GM19238 (cell line): ENCODE measurements at regions not wholly inside any gene's neighbourhood (a gene's known extent, or its start where the extent isn't known, plus 50 kb on each side); places are given as distances from the start of the nearest gene placed in this dataset.

Experiments
- DNase-seq: peaks from one replicate; pipeline ENCODE4 v3.0.0; 2011; ENCODE audit warnings: low spot score; ENCODE audit not compliant: insufficient read length

- no peak for DNase-seq
Observed at GRCh38 chr9:14399756-14400657, 86.1 kb upstream of the NFIB start.

DNA sequence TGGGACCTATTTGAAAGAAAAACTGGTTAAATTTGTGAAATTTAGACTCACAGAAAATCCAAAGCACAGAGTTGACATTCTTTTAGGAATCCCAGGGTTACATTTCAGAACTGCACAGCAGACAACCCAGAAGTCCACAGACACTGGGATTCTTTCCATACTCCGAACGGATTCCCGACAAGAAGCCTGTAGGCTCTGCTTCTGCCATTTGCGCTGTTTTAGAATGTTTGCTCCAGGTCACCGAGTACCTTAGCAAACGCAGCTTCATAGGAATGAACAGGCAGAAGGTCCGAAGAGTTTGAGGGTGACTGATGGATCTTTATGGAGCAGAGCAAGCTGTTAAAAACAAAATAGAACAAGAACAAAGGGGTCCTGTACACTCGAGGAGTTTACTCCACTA, 84.5 kb upstream of the NFIB start:
- no peak for DNase-seq

DNA sequence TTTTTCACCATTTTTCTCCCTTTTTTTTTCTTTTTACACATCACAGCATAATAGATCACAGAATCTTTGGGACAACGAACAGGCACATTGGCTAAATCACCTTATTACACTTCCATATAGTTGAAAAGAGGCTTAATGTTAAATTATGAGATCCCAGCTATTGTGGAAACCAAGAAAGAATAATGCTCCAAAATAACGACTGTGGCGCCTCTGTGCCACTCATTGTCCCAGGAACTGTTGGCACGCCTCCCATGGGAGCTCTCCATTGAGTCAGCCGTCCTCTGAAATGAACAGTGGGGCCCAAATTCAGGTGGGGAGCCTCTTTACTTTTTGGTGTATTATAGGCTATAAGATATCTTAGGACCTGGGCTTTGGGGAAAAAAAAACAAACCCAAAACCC, 82.2 kb upstream of the NFIB start:
- no peak for DNase-seq

DNA sequence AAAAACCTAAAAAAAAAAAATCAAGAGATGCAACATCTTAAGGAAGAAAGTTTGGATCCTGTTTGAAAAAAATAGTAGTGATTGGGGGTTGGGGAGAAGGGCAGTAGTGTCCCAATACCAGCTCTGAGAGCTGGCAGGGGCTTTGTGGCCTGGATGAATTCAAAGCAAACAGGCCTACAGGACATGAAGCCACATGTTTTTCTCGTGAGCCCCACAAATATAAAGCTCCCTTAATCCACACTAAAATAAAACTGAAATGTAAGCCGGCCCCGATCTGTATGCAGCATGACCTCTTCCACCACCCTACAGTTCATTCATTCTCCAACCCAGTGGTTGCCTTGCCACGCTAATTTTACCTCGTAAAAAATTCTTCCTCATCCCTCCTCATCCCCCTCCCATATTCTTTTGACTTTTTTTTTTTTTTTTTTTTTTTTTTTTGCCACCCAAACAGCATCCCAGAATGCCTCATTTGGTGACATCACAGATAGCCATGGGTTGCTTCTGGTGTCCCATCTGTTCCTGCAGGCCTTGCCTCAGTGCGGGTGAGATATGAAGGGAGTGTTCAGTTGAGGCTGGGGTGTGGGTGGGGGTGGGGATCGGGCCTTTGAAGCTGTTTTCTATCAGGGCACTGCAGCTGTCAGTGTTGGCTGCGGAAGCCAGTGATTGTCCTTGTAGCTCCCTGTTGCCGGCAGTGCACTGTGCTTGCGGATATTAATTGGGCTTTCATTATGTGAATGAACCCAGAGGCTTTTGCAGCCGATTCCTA, 81.6 kb upstream of the NFIB start:
- DNase-seq, result no peak

DNA sequence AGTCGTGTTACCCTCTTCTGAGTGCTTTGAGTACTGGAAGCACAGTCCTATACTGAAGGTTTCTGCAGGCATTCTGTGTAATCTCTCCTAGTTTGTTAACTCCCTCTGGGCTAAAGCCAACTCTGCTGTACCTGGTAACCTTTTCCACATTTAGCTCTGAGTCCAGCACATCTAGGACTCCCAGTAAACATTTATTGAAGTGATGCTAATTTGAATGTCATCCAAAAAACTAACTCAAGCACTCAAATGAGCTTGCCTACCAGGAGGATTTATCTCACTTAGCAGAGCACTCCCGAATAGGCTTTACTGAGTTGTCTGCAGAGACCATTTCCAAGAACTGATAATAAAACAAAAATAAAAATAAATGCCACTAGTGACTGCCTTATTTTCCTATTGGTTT, 79.5 kb upstream of the NFIB start:
- DNase-seq, result no peak

DNA sequence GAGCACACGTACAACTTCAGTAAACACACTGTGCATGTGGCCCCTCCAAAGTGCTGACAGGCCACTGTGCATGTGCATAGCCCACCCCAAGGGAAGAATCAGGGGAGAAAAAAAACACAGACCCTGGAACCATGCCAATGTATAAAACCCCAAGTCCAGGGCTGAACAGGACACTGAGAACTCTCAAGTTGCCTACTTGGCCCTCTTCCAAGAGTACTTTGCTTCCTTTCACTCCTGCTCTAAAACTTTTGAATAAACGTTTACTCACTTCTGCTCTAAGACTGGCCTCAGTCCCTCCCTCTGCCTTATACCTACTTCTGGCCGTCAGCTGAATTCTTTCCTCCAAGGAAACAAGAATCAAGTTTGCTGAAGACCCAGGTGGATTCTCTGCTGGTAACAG, 77.7 kb upstream of the NFIB start:
- DNase-seq, result no peak

- no peak for DNase-seq
Observed at GRCh38 chr9:14389657-14390056, 75.7 kb upstream of the NFIB start.

- DNase-seq, result no peak
Observed at GRCh38 chr9:14389146-14389545, 75.2 kb upstream of the NFIB start.

- no peak for DNase-seq
Observed at GRCh38 chr9:14383773-14384172, 69.8 kb upstream of the NFIB start.

GRCh38 chr9:14383294-14383693, 69.4 kb upstream of the NFIB start:
- no peak for DNase-seq

- no peak for DNase-seq
Observed at GRCh38 chr9:14380061-14380836, 66.3 kb upstream of the NFIB start.

DNA sequence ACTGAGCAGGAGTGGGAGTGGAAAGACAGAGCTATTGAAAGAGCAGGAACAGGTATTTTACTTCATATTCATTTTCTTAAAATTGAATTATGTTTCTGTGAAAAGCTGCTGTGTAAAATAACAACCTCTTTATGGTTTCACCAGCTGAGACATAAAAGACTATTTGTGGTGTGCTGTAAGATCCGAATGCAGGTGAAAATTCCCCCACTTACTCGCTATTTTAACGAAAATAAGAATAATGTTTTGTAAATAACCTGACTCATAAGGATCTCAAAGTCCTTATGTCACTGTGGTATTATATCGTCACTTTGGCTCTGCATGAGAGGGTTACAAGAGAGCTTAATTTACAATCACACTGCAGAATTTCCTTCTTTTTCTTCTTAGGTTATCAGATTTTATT, 65.3 kb upstream of the NFIB start:
- DNase-seq, result no peak

- no peak for DNase-seq
Observed at GRCh38 chr9:14373706-14374105, 59.8 kb upstream of the NFIB start.

DNA sequence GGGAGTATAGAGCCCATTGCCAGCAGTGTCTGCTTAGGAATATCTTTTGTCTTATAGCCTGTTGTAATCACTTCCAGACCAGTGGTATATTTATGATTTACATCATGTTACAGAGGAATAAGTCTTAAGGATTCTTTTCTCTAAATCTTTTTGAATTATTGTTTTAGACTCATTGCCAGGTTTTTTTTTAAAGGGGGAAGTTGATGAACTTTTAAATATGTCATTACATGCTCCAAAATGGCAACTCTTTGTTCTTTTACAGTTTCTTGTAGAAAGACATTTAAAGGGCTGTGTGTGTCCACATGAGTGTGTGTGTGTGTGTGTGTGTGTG, 59.4 kb upstream of the NFIB start:
- no peak for DNase-seq

DNA sequence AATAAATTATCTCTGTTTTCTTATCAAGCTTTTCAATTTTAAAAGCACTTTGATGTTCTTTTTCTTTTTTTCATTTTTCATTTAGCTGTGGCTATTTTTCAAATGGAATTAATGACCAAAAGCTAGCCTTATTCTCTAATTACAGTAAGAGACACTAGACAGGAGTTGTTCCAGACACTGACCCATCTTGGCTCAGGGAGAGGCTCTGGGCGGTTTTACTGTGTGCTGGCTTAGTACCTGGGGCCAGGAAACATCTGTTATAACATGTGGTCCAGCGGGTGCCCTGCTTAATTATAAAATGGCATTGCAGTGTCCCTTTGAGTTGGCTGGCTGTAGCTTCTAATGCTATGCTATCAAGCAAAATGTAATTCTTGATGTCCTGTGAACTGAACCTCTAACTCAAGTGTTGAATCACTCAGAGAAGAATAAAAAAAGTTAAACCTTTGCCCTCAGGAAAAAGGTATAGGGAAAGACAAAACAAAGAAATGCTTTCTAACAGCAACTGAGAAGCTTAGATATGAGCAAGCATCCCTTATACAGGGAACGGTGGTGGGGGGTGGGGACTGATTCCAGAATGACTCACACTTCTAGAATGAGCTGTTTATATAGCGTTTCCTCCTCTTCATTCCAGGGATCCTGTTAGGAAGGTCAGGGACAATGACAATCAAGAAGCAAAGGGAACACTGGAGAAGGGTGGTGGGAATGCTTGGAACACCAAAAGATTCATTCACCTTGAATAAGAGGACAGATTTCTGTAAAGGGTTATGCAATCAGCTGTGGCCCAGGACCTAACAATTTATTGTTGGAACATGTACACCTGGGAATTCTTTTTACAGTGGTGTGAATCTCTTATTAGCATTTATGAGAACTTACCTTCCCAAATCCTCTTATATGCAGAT, 58.7 kb upstream of the NFIB start:
- DNase-seq, result no peak

DNA sequence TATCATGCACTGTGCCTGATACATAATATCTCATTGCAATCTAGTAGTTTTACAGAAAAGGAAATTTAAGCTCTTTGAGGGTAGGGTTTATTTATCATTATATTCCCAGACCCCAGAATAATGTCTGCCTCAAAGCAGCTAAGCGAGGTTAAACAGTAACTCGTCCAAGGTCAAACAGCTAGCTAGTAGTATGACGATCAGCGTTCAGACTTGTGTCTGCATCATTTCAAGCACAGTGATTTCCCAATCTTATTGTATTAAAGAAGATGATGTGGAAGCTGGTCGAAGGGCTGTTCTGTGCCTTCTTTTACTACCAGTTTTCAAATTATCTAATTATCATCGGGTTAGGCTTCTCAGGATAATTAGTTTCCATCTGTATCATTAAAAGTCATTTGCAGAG, 55.1 kb upstream of the NFIB start:
- no peak for DNase-seq

DNA sequence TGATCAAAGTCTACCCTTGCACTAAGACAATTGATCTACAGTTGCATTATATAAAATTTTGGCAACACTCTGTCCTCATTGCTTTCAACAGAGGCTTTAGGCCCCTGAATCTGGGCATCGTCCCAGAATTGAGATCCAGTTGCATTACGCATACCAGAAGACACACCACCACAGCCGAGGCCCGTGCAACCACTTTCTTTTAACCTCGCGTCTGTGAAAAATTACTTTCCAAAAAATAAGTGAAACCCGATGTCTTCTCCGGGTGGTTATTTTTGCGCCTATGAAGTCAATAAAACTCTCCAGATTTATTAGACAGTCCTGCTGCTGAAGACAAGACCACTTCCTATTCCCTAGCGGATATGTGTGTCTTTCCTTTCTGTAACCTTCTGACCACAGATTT, 52.1 kb upstream of the NFIB start:
- no peak for DNase-seq

DNA sequence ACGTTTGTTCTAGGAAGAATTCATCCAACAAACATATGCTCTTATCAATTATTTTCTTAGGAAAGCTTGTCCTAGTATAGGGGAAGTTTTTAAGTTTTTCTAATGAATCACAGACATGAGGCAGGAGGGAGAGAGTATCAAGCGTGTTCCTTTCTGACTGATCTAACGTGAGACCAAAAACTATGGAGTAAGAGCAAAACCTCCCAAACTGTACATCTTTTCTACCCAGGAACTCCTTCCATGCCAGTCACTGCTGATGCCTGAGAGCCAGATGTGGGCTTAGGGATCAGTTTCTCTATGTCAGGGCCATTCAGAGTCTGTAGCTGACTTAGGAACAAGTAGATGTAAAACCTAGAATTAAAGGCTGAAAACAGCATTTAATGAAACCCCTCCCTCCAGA, 51.7 kb upstream of the NFIB start:
- no peak for DNase-seq
